K562 (cell line): ENCODE measurements at regions not wholly inside any gene's neighbourhood (a gene's known extent, or its start where the extent isn't known, plus 50 kb on each side); places are given as distances from the start of the nearest gene placed in this dataset.

Experiments used
- ATAC-seq: fragments of 200-7000 bp; cut with Tn5 transposase; 3 replicates; pipeline ENCODE4 v1.9.1; 2020; ENCODE audit warnings: moderate library complexity
- BruUV-seq: library from RNA; stranded (reverse); fragments of 400-500 nt; replicated peaks from 2 replicates; lab custom pipeline; 2021; lab: Mats Ljungman, UMichigan
- CTCF ChIA-PET: fragments of 300-600 bp; formaldehyde crosslinking; extraction: SDS; loops from one replicate; lab custom pipeline; 2021; ENCODE audit warnings: low intra/inter-chr PET ratio; lab: Yijun Ruan, JAX
- POLR2A ChIA-PET: fragments of 300-600, 350-650 bp; sonication (Branson Sonifier 250); formaldehyde crosslinking; extraction: SDS; loops from one replicate; lab custom pipeline; 2021; ENCODE audit warnings: antibody characterized with exemption, inconsistent platforms; lab: Yijun Ruan, JAX
- DNase-seq, 4 experiments: peaks; one replicate each; pipeline versions ENCODE4 v3.0.0 to v3.0.0-alpha.2; 2011 to 2018; ENCODE audit warnings: low spot score in 3 of 4, mixed read lengths in 3 of 4; ENCODE audit errors: extremely low read depth in 1 of 4
- FAIRE-seq: peaks from 2 replicates; lab custom pipeline; 2011; peaks lifted over from hg19 to GRCh38; lab: Jason Lieb, UNC
- H2AFZ ChIP-seq: 2 replicates; pipeline ENCODE4 v1.6.0; 2011; ENCODE audit warnings: low read depth, low read length, control low read depth, inconsistent platforms
- H3K27ac ChIP-seq: fragments of 200-600 bp; 3 replicates; pipeline ENCODE4 v1.8.0; 2011; ENCODE audit warnings: low read depth, mild to moderate bottlenecking, control low read depth, inconsistent platforms, low read length, moderate library complexity, mixed read lengths; ENCODE audit errors: extremely low read depth
- H3K27me3 ChIP-seq, 2 experiments: fragments of 300-600 bp in 1 of 2; 2 replicates in 1 of 2; 3 replicates in 1 of 2; pipeline versions ENCODE4 v1.6.0 to v1.8.0; 2011; ENCODE audit warnings: inconsistent platforms in 2 of 2, low read length in 2 of 2, mild to moderate bottlenecking in 1 of 2, mixed read lengths in 1 of 2, moderate library complexity in 1 of 2; ENCODE audit not compliant: control insufficient read depth in 2 of 2, insufficient read depth in 2 of 2
- H3K36me3 ChIP-seq: fragments of 300-600 bp; 3 replicates; pipeline ENCODE4 v1.8.0; 2011; ENCODE audit warnings: mild to moderate bottlenecking, low read length, inconsistent platforms; ENCODE audit not compliant: control insufficient read depth, insufficient read depth
- H3K4me1 ChIP-seq, 2 experiments: fragments of 200-600 bp in 1 of 2; replicated peaks in 1 of 2; 2 replicates in 1 of 2; 3 replicates in 1 of 2; pipeline versions ENCODE4 v1.5.1 to v1.8.0; 2011; ENCODE audit warnings: inconsistent platforms in 2 of 2, low read length in 2 of 2, mild to moderate bottlenecking in 1 of 2, mixed read lengths in 1 of 2, moderate library complexity in 1 of 2; ENCODE audit not compliant: control insufficient read depth in 2 of 2, insufficient read depth in 2 of 2
- H3K4me2 ChIP-seq: 2 replicates; pipeline ENCODE4 v1.6.1; 2011; ENCODE audit warnings: low read length, control low read depth, inconsistent platforms, mixed read lengths; ENCODE audit not compliant: insufficient read depth
- H3K4me3 ChIP-seq: fragments of 200-600 bp; sonication (generic), shearing (Covaris generic); 2 replicates; pipeline ENCODE4 v1.5.1; 2016; ENCODE audit warnings: control low read depth, inconsistent platforms
- H3K79me2 ChIP-seq: fragments of 200-600 bp; 3 replicates; pipeline ENCODE4 v1.8.0; 2011; ENCODE audit warnings: low read length, inconsistent platforms; ENCODE audit not compliant: control insufficient read depth, insufficient read depth
- H3K9ac ChIP-seq, 2 experiments: 2 replicates each; pipeline versions ENCODE4 v1.6.0 to v1.6.1; 2011; ENCODE audit warnings: low read depth in 2 of 2, low read length in 2 of 2, control low read depth in 1 of 2, inconsistent platforms in 1 of 2, mild to moderate bottlenecking in 1 of 2, mixed read lengths in 1 of 2; ENCODE audit not compliant: insufficient read depth in 1 of 2
- H3K9me1 ChIP-seq: one replicate; pipeline ENCODE4 v1.6.0; 2011; ENCODE audit warnings: inconsistent platforms, mild to moderate bottlenecking, low read length, moderate library complexity; ENCODE audit not compliant: control insufficient read depth, insufficient read depth
- H3K9me3 ChIP-seq: replicated peaks from 2 replicates; pipeline ENCODE4 v1.5.1; 2011; ENCODE audit warnings: low read depth, low read length, inconsistent platforms; ENCODE audit not compliant: control insufficient read depth, insufficient read depth
- H4K20me1 ChIP-seq: replicated peaks from 2 replicates; pipeline ENCODE4 v1.6.1; 2011; ENCODE audit warnings: low read length, inconsistent platforms, mixed read lengths; ENCODE audit not compliant: control insufficient read depth, insufficient read depth
- CBX1 ChIP-seq: sonication (generic); IDR thresholded peaks from 2 replicates; pipeline ENCODE4 v1.6.1; 2016; ENCODE audit warnings: antibody characterized with exemption, low read depth, mild to moderate bottlenecking
- CXXC5 ChIP-seq: fragments of 250-450 bp; sonication (Bioruptor Pico); IDR thresholded peaks from 2 replicates; pipeline ENCODE4 v1.8.0; 2022; ENCODE audit warnings: inconsistent platforms, mild to moderate bottlenecking, moderate library complexity
- DDX20 ChIP-seq: fragments of 450-650 bp; IDR thresholded peaks from 2 replicates; pipeline ENCODE4 v1.6.1; 2016; ENCODE audit warnings: missing genetic modification characterization, low read depth, mild to moderate bottlenecking, missing compliant biosample characterization, moderate library complexity
- FIP1L1 ChIP-seq: fragments of 200-400 bp; formaldehyde crosslinking; IDR thresholded peaks from 2 replicates; pipeline ENCODE4 v1.6.1; 2018; ENCODE audit warnings: mild to moderate bottlenecking, low read depth, low read length; ENCODE audit not compliant: poor library complexity, severe bottlenecking
- FOXO4 ChIP-seq: fragments of 450-650 bp; formaldehyde crosslinking; IDR thresholded peaks from 2 replicates; pipeline ENCODE4 v1.4.0; 2020; ENCODE audit warnings: mild to moderate bottlenecking, moderate library complexity
- LARP7 ChIP-seq: fragments of 450-650 bp; IDR thresholded peaks from 2 replicates; pipeline ENCODE4 v1.6.1; 2016
- LCOR ChIP-seq: sonication (generic); formaldehyde crosslinking; IDR thresholded peaks from 2 replicates; pipeline ENCODE4 v1.8.0; 2022; ENCODE audit warnings: mild to moderate bottlenecking, missing genetic modification reagents
- NR2C2 ChIP-seq, 2 experiments: fragments of 200-800 bp in 1 of 2; sonication (Bioruptor generic) in 1 of 2; sonication (generic) in 1 of 2; formaldehyde crosslinking in 1 of 2; IDR thresholded peaks; 2 replicates each; pipeline versions ENCODE4 v1.6.1 to v1.8.0; 2016 to 2022; ENCODE audit warnings: mild to moderate bottlenecking in 1 of 2, missing compliant biosample characterization in 1 of 2, missing genetic modification characterization in 1 of 2, missing genetic modification reagents in 1 of 2
- RAD51 ChIP-seq: fragments of 450-650 bp; IDR thresholded peaks from 2 replicates; pipeline ENCODE4 v1.7.1; 2016; ENCODE audit warnings: low read depth, mild to moderate bottlenecking, borderline replicate concordance
- TCF7L2 ChIP-seq: fragments of 150-350 bp; IDR thresholded peaks from 2 replicates; pipeline ENCODE4 v1.6.1; 2016; ENCODE audit warnings: low read depth, mild to moderate bottlenecking, low read length, moderate library complexity
- ZNF134 ChIP-seq: fragments of 250-450 bp; sonication (Bioruptor Pico); conservative IDR thresholded peaks from 2 replicates; pipeline ENCODE4 v1.4.0; 2020
- ZNF174 ChIP-seq: fragments of 250-450 bp; sonication (Bioruptor Pico); IDR thresholded peaks from 2 replicates; pipeline ENCODE4 v1.4.0; 2020; ENCODE audit warnings: mild to moderate bottlenecking
- ZNF408 ChIP-seq: fragments of 250-450 bp; sonication (Bioruptor Pico); IDR thresholded peaks from 2 replicates; pipeline ENCODE4 v1.4.0; 2020; ENCODE audit warnings: low read depth, mild to moderate bottlenecking, moderate library complexity
- ZNF449 ChIP-seq: fragments of 250-450 bp; sonication (Bioruptor Pico); IDR thresholded peaks from 2 replicates; pipeline ENCODE4 v1.8.0; 2022; ENCODE audit warnings: moderate library complexity, mild to moderate bottlenecking, inconsistent platforms
- WGBS: fragments of 100-300 bp; shearing (Covaris generic); methylation state at CpG from one replicate; pipeline ENCODE4 v1.1.6; 2016; ENCODE audit warnings: low coverage, mixed read lengths; ENCODE audit not compliant: insufficient coverage; ENCODE audit errors: missing lambda C conversion rate; 5-methylcytosine and 5-hydroxymethylcytosine counted together
- in situ Hi-C: fragments of 300-500 bp; cut with MboI; formaldehyde crosslinking; loops from 4 replicates; pipeline ENCODE4 v1.15.0; 2018; ENCODE audit warnings: inconsistent platforms, mixed read lengths
- intact Hi-C: fragments of 100-400 bp; cut with micrococcal nuclease; formaldehyde crosslinking; loops from 2 replicates; pipeline ENCODE4 v1.14.2; 2022

- CTCF ChIA-PET, result no interaction called here
- TF ChIP-seq CBX1 (no peak), ZNF449 (CRISPR knock-in tag) (no peak), CXXC5 (CRISPR knock-in tag) (no peak), FIP1L1 (no peak), FOXO4 (CRISPR knock-in tag) (no peak), LARP7 (no peak), NR2C2 (CRISPR knock-in tag; IDR thresholded peaks at IDR 0.05) (no peak), NR2C2 (tag; IDR thresholded peaks at IDR 0.05) (no peak), ZNF174 (no peak), LCOR (no peak), DDX20 (tag) (no peak), TCF7L2 (no peak), RAD51 (no peak), ZNF134 (CRISPR knock-in tag) (no peak), ZNF408 (no peak)
- H3K79me2 ChIP-seq, result no peaks in the 10 kb centered on the region
- no peaks in the 10 kb centered on the region for H3K9me1 ChIP-seq
- POLR2A ChIA-PET, result no interaction called here
- H3K36me3 ChIP-seq, result no peaks in the 10 kb centered on the region
- no peaks in the 10 kb centered on the region for H3K9me3 ChIP-seq
- WGBS, result 2% methylated on average over 4 of the region's 4 CpGs
- in situ Hi-C loops (no loop called here), intact Hi-C loops (no loop called here)
- H4K20me1 ChIP-seq, result no peaks in the 10 kb centered on the region
- no peaks in the 10 kb centered on the region for H3K27me3 ChIP-seq
- DNase-seq (no peak), FAIRE-seq (no peak), ATAC-seq (no peak)
- no peak overlapping the region for H3K27ac ChIP-seq
- no peak overlapping the region for H3K4me2 ChIP-seq
- no peak overlapping the region for H2AFZ ChIP-seq
- no peak overlapping the region for H3K4me3 ChIP-seq
- no peak overlapping the region for H3K9ac ChIP-seq
- no TSS peak for BruUV-seq
- no peaks in the 10 kb centered on the region for H3K4me1 ChIP-seq
Observed at GRCh38 chr2:35873921-35874320, 481.7 kb upstream of the CRIM1 start.
